Gastrocnemius medialis (tissue), 4 donors: ENCODE measurements at regions not wholly inside any gene's neighbourhood (a gene's known extent, or its start where the extent isn't known, plus 50 kb on each side); places are given as distances from the start of the nearest gene placed in this dataset.

Experiments
- CTCF ChIP-seq, 5 experiments: fragments of 450-650 bp in 3 of 5; fragments of 200-600 bp in 2 of 5; sonication (generic) in 2 of 5; IDR thresholded peaks in 4 of 5; conservative IDR thresholded peaks in 1 of 5; 1 replicate in 4 of 5; 2 replicates in 1 of 5; pipeline ENCODE4 v1.5.1; 2016 to 2019; ENCODE audit warnings: antibody characterized with exemption in 5 of 5, mild to moderate bottlenecking in 3 of 5, moderate library complexity in 3 of 5
- POLR2A ChIP-seq, 2 donors: fragments of 450-650 bp; IDR thresholded peaks; one replicate each; pipeline ENCODE4 v1.6.1; 2017; ENCODE audit warnings: antibody characterized with exemption in 2 of 2, mild to moderate bottlenecking in 2 of 2, moderate library complexity in 2 of 2

DNA sequence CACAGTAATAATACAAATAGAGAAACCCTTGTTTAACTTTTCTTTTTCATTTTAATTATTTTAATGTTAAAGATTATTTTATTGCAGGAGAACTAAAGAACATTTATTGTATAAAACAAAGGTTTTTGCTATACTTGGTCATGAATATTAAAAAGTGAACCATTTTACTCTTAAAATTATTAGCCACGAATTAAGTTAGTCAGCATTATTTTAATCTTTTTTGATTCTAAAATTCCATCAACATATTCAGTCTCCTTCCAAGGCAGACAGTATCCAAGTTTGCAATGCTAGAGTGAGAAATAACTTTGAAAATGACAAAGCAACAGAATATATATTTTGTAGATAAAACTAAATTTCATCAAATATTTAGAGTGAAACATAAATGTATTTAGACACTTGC lies 110.7 kb upstream of the CDH18 start:
- no peak for TF ChIP-seq CTCF (IDR thresholded peaks at IDR 0.05 in 4 of 5, conservative IDR thresholded peaks at IDR 0.05 in 1 of 5)
- TF ChIP-seq POLR2A (IDR thresholded peaks at IDR 0.05) = no peak
